Tibial nerve (tissue), 4 donors: ENCODE measurements at regions not wholly inside any gene's neighbourhood (a gene's known extent, or its start where the extent isn't known, plus 50 kb on each side); places are given as distances from the start of the nearest gene placed in this dataset.

Source experiments
- DNase-seq, 2 donors: peaks; one replicate each; pipeline ENCODE4 v3.0.0-alpha.2; 2019; ENCODE audit warnings: low spot score in 2 of 2
- H3K27ac ChIP-seq, 4 donors: fragments of 200-600 bp; sonication (generic) in 3 of 4; one replicate each; pipeline ENCODE4 v1.5.1; 2017 to 2019; ENCODE audit warnings: mild to moderate bottlenecking in 1 of 4
- H3K27me3 ChIP-seq, 2 donors: fragments of 200-600 bp; sonication (generic) in 1 of 2; one replicate each; pipeline versions ENCODE4 v1.5.1 to v1.6.0; 2017 to 2019
- H3K36me3 ChIP-seq, 3 donors: fragments of 200-600 bp; sonication (generic); one replicate each; pipeline ENCODE4 v1.5.1; 2018 to 2019
- H3K4me1 ChIP-seq, 4 donors: fragments of 200-600 bp; sonication (generic) in 3 of 4; one replicate each; pipeline ENCODE4 v1.5.1; 2017 to 2019
- H3K4me3 ChIP-seq, 4 donors: fragments of 200-600 bp; sonication (generic) in 3 of 4; one replicate each; pipeline ENCODE4 v1.5.1; 2017 to 2019; ENCODE audit warnings: mild to moderate bottlenecking in 1 of 4, moderate library complexity in 1 of 4
- H3K9me3 ChIP-seq, 4 donors: fragments of 200-600 bp; sonication (generic) in 3 of 4; one replicate each; pipeline ENCODE4 v1.5.1; 2017 to 2019
- CTCF ChIP-seq, 5 experiments: fragments of 200-600 bp in 3 of 5; fragments of 450-650 bp in 2 of 5; sonication (generic) in 3 of 5; IDR thresholded peaks; one replicate each; pipeline ENCODE4 v1.5.1; 2016 to 2019; ENCODE audit warnings: antibody characterized with exemption in 5 of 5, mild to moderate bottlenecking in 3 of 5, moderate library complexity in 2 of 5
- EP300 ChIP-seq, 2 donors: sonication (generic); formaldehyde crosslinking; IDR thresholded peaks; one replicate each; pipeline ENCODE4 v1.6.1; 2017; ENCODE audit warnings: antibody characterized with exemption in 2 of 2, mild to moderate bottlenecking in 1 of 2
- POLR2A ChIP-seq, 2 donors: fragments of 450-650 bp; IDR thresholded peaks; one replicate each; pipeline ENCODE4 v1.6.1; 2017; ENCODE audit warnings: antibody characterized with exemption in 2 of 2, mild to moderate bottlenecking in 2 of 2, moderate library complexity in 2 of 2
- WGBS, 2 donors: methylation state at CpG; one replicate each; pipeline ENCODE4 v1.1.5; 2018; 5-methylcytosine and 5-hydroxymethylcytosine counted together

GRCh38 chr3:135449046-135449445 is 516.5 kb upstream of the PPP2R3A start:
- no peak overlapping the region for H3K4me3 ChIP-seq
- no peak overlapping the region for H3K27ac ChIP-seq
- 45 to 55% methylated on average over 1 of the region's 1 CpG for WGBS, 2 donors

GRCh38 chr3:135451037-135451785 is 514.3 kb upstream of the PPP2R3A start:
- WGBS, 2 donors: 94 to 100% methylated on average over 2 of the region's 2 CpGs
- TF ChIP-seq EP300 (IDR thresholded peaks at IDR 0.05): no peak
- TF ChIP-seq POLR2A (IDR thresholded peaks at IDR 0.05): no peak
- no peak for TF ChIP-seq CTCF (IDR thresholded peaks at IDR 0.05)

More at GRCh38 chr3:135449046-135449445, 516.5 kb upstream of the PPP2R3A start:
- no peak for DNase-seq
- no peaks in the 10 kb centered on the region for H3K4me1 ChIP-seq
- H3K9me3 ChIP-seq: no peaks in the 10 kb centered on the region
- H3K27me3 ChIP-seq: no peaks in the 10 kb centered on the region
- H3K36me3 ChIP-seq: no peaks in the 10 kb centered on the region
- TF ChIP-seq CTCF (IDR thresholded peaks at IDR 0.05) (no peak), POLR2A (IDR thresholded peaks at IDR 0.05) (no peak), EP300 (IDR thresholded peaks at IDR 0.05) (no peak)

GRCh38 chr3:135452881-135453280 is 512.6 kb upstream of the PPP2R3A start:
- no peaks in the 10 kb centered on the region for H3K9me3 ChIP-seq
- H3K4me3 ChIP-seq: no peak overlapping the region
- H3K36me3 ChIP-seq: no peaks in the 10 kb centered on the region
- no peak overlapping the region for H3K27ac ChIP-seq
- 40 to 47% methylated on average over 8 to 9 of the region's 10 CpGs for WGBS, 2 donors
- H3K27me3 ChIP-seq: no peaks in the 10 kb centered on the region
- DNase-seq: no peak
- TF ChIP-seq EP300 (IDR thresholded peaks at IDR 0.05): no peak
- no peak for TF ChIP-seq POLR2A (IDR thresholded peaks at IDR 0.05)
- no peak for TF ChIP-seq CTCF (IDR thresholded peaks at IDR 0.05)
- no peaks in the 10 kb centered on the region for H3K4me1 ChIP-seq

More at GRCh38 chr3:135451037-135451785, 514.3 kb upstream of the PPP2R3A start:
- no peak for DNase-seq
- Histone ChIP-seq H3K9me3 (no peaks in the 10 kb centered on the region), H3K27me3 (no peaks in the 10 kb centered on the region), H3K27ac (no peak overlapping the region), H3K4me3 (no peak overlapping the region), H3K4me1 (no peaks in the 10 kb centered on the region), H3K36me3 (no peaks in the 10 kb centered on the region)

- Histone ChIP-seq H3K9me3 (no peaks in the 10 kb centered on the region), H3K4me1 (no peaks in the 10 kb centered on the region), H3K27me3 (no peaks in the 10 kb centered on the region), H3K27ac (no peak overlapping the region), H3K36me3 (no peaks in the 10 kb centered on the region), H3K4me3 (no peak overlapping the region)
- no peak for DNase-seq
- WGBS, 2 donors: 81 to 88% methylated on average over 6 of the region's 6 CpGs
- TF ChIP-seq CTCF (IDR thresholded peaks at IDR 0.05) (no peak), POLR2A (IDR thresholded peaks at IDR 0.05) (no peak), EP300 (IDR thresholded peaks at IDR 0.05) (no peak)
Observed at GRCh38 chr3:135453326-135453725, 512.2 kb upstream of the PPP2R3A start.

GRCh38 chr3:135454890-135455289 is 510.6 kb upstream of the PPP2R3A start:
- WGBS, 2 donors: 84 to 88% methylated on average over 4 of the region's 4 CpGs
- Histone ChIP-seq H3K4me1 (no peaks in the 10 kb centered on the region), H3K4me3 (no peak overlapping the region), H3K36me3 (no peaks in the 10 kb centered on the region), H3K27me3 (no peaks in the 10 kb centered on the region), H3K9me3 (no peaks in the 10 kb centered on the region), H3K27ac (no peak overlapping the region)
- TF ChIP-seq POLR2A (IDR thresholded peaks at IDR 0.05): no peak
- no peak for TF ChIP-seq CTCF (IDR thresholded peaks at IDR 0.05)
- no peak for TF ChIP-seq EP300 (IDR thresholded peaks at IDR 0.05)
- no peak for DNase-seq
